ENCODE measurements at regions not wholly inside any gene's neighbourhood (a gene's known extent, or its start where the extent isn't known, plus 50 kb on each side); places are given as distances from the start of the nearest gene placed in this dataset.

- TF ChIP-seq EZH2 (IDR thresholded peaks at IDR 0.05; ENCODE audit: insufficient read depth, low read length) = no peak
- no peak for TF ChIP-seq CTCF (IDR thresholded peaks at IDR 0.05; ENCODE audit: insufficient read depth, low read depth, low read length)
These were observed 250.9 kb upstream of the CITED2 start for GRCh38 chr6:139625081-139625939.
